Keratinocyte (primary cell): ENCODE measurements at regions not wholly inside any gene's neighbourhood (a gene's known extent, or its start where the extent isn't known, plus 50 kb on each side); places are given as distances from the start of the nearest gene placed in this dataset.

Experiments
- DNase-seq: peaks from one replicate; pipeline ENCODE4 v3.0.0-alpha.2; 2011; ENCODE audit warnings: low read depth, missing footprints, low spot score
- FAIRE-seq: peaks from 2 replicates; lab custom pipeline; 2011; peaks lifted over from hg19 to GRCh38; lab: Jason Lieb, UNC
- H2AFZ ChIP-seq: 2 replicates; pipeline ENCODE4 v1.6.0; 2012; ENCODE audit warnings: low read length, control low read depth, inconsistent platforms; ENCODE audit not compliant: control insufficient read depth
- H3K27ac ChIP-seq: 2 replicates; pipeline ENCODE4 v1.5.1; 2011; ENCODE audit warnings: low read length; ENCODE audit not compliant: control insufficient read depth, insufficient read depth
- H3K27me3 ChIP-seq: 3 replicates; pipeline ENCODE4 v1.6.0; 2011; ENCODE audit warnings: low read length; ENCODE audit not compliant: control insufficient read depth, insufficient read depth; ENCODE audit errors: extremely low read depth
- H3K36me3 ChIP-seq, 2 experiments: 2 replicates in 1 of 2; 3 replicates in 1 of 2; pipeline ENCODE4 v1.5.1; 2011; ENCODE audit warnings: low read length in 2 of 2, mild to moderate bottlenecking in 1 of 2; ENCODE audit not compliant: control insufficient read depth in 2 of 2, insufficient read depth in 2 of 2; ENCODE audit errors: extremely low read depth in 1 of 2
- H3K4me1 ChIP-seq: 3 replicates; pipeline ENCODE4 v1.5.1; 2011; ENCODE audit warnings: low read length; ENCODE audit not compliant: control insufficient read depth, insufficient read depth; ENCODE audit errors: extremely low read depth
- H3K4me2 ChIP-seq: 3 replicates; pipeline ENCODE4 v1.6.0; 2011; ENCODE audit warnings: low read depth, low read length; ENCODE audit not compliant: control insufficient read depth, insufficient read depth; ENCODE audit errors: extremely low read depth
- H3K4me3 ChIP-seq, 3 experiments: fragments of 200-600 bp in 1 of 3; sonication (generic) in 1 of 3; 2 replicates in 2 of 3; 3 replicates in 1 of 3; pipeline ENCODE4 v1.5.1; 2011 to 2016; ENCODE audit warnings: low read length in 3 of 3, mild to moderate bottlenecking in 3 of 3, control low read depth in 2 of 3, inconsistent platforms in 1 of 3, low read depth in 1 of 3, mixed read lengths in 1 of 3, mixed run types in 1 of 3, moderate library complexity in 1 of 3; ENCODE audit not compliant: control insufficient read depth in 2 of 3, insufficient read depth in 2 of 3; ENCODE audit errors: extremely low read depth in 1 of 3
- H3K79me2 ChIP-seq: 2 replicates; pipeline ENCODE4 v1.6.0; 2012; ENCODE audit warnings: low read length; ENCODE audit not compliant: control insufficient read depth, insufficient read depth
- H3K9ac ChIP-seq: 3 replicates; pipeline ENCODE4 v1.6.0; 2011; ENCODE audit warnings: low read length; ENCODE audit not compliant: control insufficient read depth, insufficient read depth; ENCODE audit errors: extremely low read depth
- H3K9me1 ChIP-seq: 3 replicates; pipeline ENCODE4 v1.6.0; 2011; ENCODE audit warnings: low read length; ENCODE audit not compliant: control insufficient read depth, insufficient read depth; ENCODE audit errors: extremely low read depth
- H3K9me3 ChIP-seq: 2 replicates; pipeline ENCODE4 v1.5.1; 2012; ENCODE audit warnings: low read depth, low read length; ENCODE audit not compliant: control insufficient read depth
- H4K20me1 ChIP-seq: 3 replicates; pipeline ENCODE4 v1.6.0; 2011; ENCODE audit warnings: low read length; ENCODE audit not compliant: control insufficient read depth, insufficient read depth; ENCODE audit errors: extremely low read depth
- CTCF ChIP-seq, 3 experiments: IDR thresholded peaks in 1 of 3; conservative IDR thresholded peaks in 1 of 3; optimal IDR thresholded peaks in 1 of 3; 2 replicates in 2 of 3; 3 replicates in 1 of 3; pipeline versions ENCODE3 to v1.5.1; 2011; ENCODE audit warnings: low read length in 3 of 3, mild to moderate bottlenecking in 3 of 3, moderate library complexity in 2 of 3, control low read depth in 1 of 3, inconsistent platforms in 1 of 3; ENCODE audit not compliant: insufficient read depth in 2 of 3; ENCODE audit errors: extremely low read depth in 1 of 3
- EZH2 ChIP-seq: IDR thresholded peaks from one replicate; pipeline ENCODE4 v1.6.1; 2012; ENCODE audit warnings: inconsistent platforms, mild to moderate bottlenecking, low read length, moderate library complexity
- dilution Hi-C: fragments of 300-500 bp; cut with MboI; formaldehyde crosslinking; loops from one replicate; pipeline ENCODE4 v1.7.0; 2020; ENCODE audit warnings: low sequenced_read_pairs; ENCODE audit not compliant: extremely low pct_ligation_motif_present

GRCh38 chr2:203803053-203803429 lies 64.5 kb upstream of the CTLA4 start:
- H3K79me2 ChIP-seq = no peaks in the 10 kb centered on the region
- no peak overlapping the region for H2AFZ ChIP-seq
- no peaks in the 10 kb centered on the region for H3K27me3 ChIP-seq
- no peaks in the 10 kb centered on the region for H4K20me1 ChIP-seq
- H3K4me2 ChIP-seq = no peak overlapping the region
- H3K4me3 ChIP-seq = no peak overlapping the region
- FAIRE-seq (no peak), DNase-seq (no peak)
- dilution Hi-C loops = no loop called here
- H3K9me3 ChIP-seq = peaks cover 2% of the 10 kb centered on the region
- no peaks in the 10 kb centered on the region for H3K9me1 ChIP-seq
- H3K4me1 ChIP-seq = no peaks in the 10 kb centered on the region
- H3K9ac ChIP-seq = no peak overlapping the region
- H3K27ac ChIP-seq = no peak overlapping the region
- no peak for TF ChIP-seq EZH2
- TF ChIP-seq CTCF (optimal IDR thresholded peaks at IDR 0.05 in 1 of 3, IDR thresholded peaks at IDR 0.05 in 1 of 3, conservative IDR thresholded peaks at IDR 0.05 in 1 of 3; ENCODE audit: extremely low read depth in 1 of 3, insufficient read depth in 2 of 3, low read length in 3 of 3) = no peak
- no peaks in the 10 kb centered on the region for H3K36me3 ChIP-seq

GRCh38 chr2:203804070-203804469 lies 63.5 kb upstream of the CTLA4 start:
- H3K9me3 ChIP-seq = peaks cover 2% of the 10 kb centered on the region
- no peak overlapping the region for H3K4me3 ChIP-seq
- dilution Hi-C loops = no loop called here
- no peak overlapping the region for H3K9ac ChIP-seq
- no peak overlapping the region for H3K27ac ChIP-seq
- H3K27me3 ChIP-seq = no peaks in the 10 kb centered on the region
- H3K4me2 ChIP-seq = no peak overlapping the region
- no peaks in the 10 kb centered on the region for H3K36me3 ChIP-seq
- FAIRE-seq (no peak), DNase-seq (no peak)
- H3K9me1 ChIP-seq = no peaks in the 10 kb centered on the region
- H3K4me1 ChIP-seq = no peaks in the 10 kb centered on the region
- H3K79me2 ChIP-seq = no peaks in the 10 kb centered on the region
- TF ChIP-seq CTCF (optimal IDR thresholded peaks at IDR 0.05 in 1 of 3, IDR thresholded peaks at IDR 0.05 in 1 of 3, conservative IDR thresholded peaks at IDR 0.05 in 1 of 3; ENCODE audit: extremely low read depth in 1 of 3, insufficient read depth in 2 of 3, low read length in 3 of 3) (no peak), EZH2 (no peak)
- no peaks in the 10 kb centered on the region for H4K20me1 ChIP-seq
- H2AFZ ChIP-seq = no peak overlapping the region
